ENCODE measurements at regions not wholly inside any gene's neighbourhood (a gene's known extent, or its start where the extent isn't known, plus 50 kb on each side); places are given as distances from the start of the nearest gene placed in this dataset.

GRCh38 chrX:1140236-1140681, 72.2 kb downstream of the CRLF2 start:
- no peak for TF ChIP-seq CTCF (IDR thresholded peaks at IDR 0.05)

GRCh38 chrX:1139185-1139500, 73.3 kb downstream of the CRLF2 start:
- no peak for TF ChIP-seq CTCF (IDR thresholded peaks at IDR 0.05)

- no peak for TF ChIP-seq CTCF (IDR thresholded peaks at IDR 0.05)
Observed at GRCh38 chrX:1138476-1139184, 73.8 kb downstream of the CRLF2 start.

GRCh38 chrX:1137531-1137930, 74.9 kb downstream of the CRLF2 start:
- TF ChIP-seq CTCF (IDR thresholded peaks at IDR 0.05) = no peak

- no peak for TF ChIP-seq CTCF (IDR thresholded peaks at IDR 0.05)
Observed at GRCh38 chrX:1134976-1135375, 77.5 kb downstream of the CRLF2 start.

- no peak for TF ChIP-seq CTCF (IDR thresholded peaks at IDR 0.05)
Observed at GRCh38 chrX:1134156-1134555, 78.3 kb downstream of the CRLF2 start.

GRCh38 chrX:1126738-1127137, 85.7 kb downstream of the CRLF2 start:
- TF ChIP-seq CTCF (IDR thresholded peaks at IDR 0.05) = no peak

- TF ChIP-seq CTCF (IDR thresholded peaks at IDR 0.05) = no peak
Observed at GRCh38 chrX:1124531-1124930, 87.9 kb downstream of the CRLF2 start.

Measured in LNCAP (cell line).